ENCODE measurements at regions not wholly inside any gene's neighbourhood (a gene's known extent, or its start where the extent isn't known, plus 50 kb on each side); places are given as distances from the start of the nearest gene placed in this dataset.

- no peak for TF ChIP-seq CHD7 (IDR thresholded peaks at IDR 0.05; ENCODE audit: insufficient replicate concordance, low read length)
- TF ChIP-seq MAFK (IDR thresholded peaks at IDR 0.05; ENCODE audit: low read depth, low read length), result no peak
- no peak for TF ChIP-seq USF2 (IDR thresholded peaks at IDR 0.05; ENCODE audit: low read length)
- TF ChIP-seq NANOG (IDR thresholded peaks at IDR 0.05; ENCODE audit: insufficient read depth, low read depth, low read length, poor library complexity, severe bottlenecking), result no peak
- TF ChIP-seq BACH1 (IDR thresholded peaks at IDR 0.05; ENCODE audit: low read length), result no peak
- TF ChIP-seq HDAC6 (IDR thresholded peaks at IDR 0.05; ENCODE audit: low read depth, low read length), result no peak
- TF ChIP-seq KDM1A (IDR thresholded peaks at IDR 0.05; ENCODE audit: borderline replicate concordance, low read length), result no peak
- no peak for TF ChIP-seq KDM5A (IDR thresholded peaks at IDR 0.05; ENCODE audit: low read length)
- no peak for TF ChIP-seq ATF3 (IDR thresholded peaks at IDR 0.05; ENCODE audit: insufficient read depth, low read depth, low read length)
- TF ChIP-seq JUND (IDR thresholded peaks at IDR 0.05; ENCODE audit: low read length), result no peak
- TF ChIP-seq EGR1 (IDR thresholded peaks at IDR 0.05; ENCODE audit: borderline replicate concordance, low read depth, low read length), result no peak
Measured at GRCh38 chr9:71612889-71613288, 155.4 kb downstream of the CEMIP2 start (continued).
